ENCODE measurements at regions not wholly inside any gene's neighbourhood (a gene's known extent, or its start where the extent isn't known, plus 50 kb on each side); places are given as distances from the start of the nearest gene placed in this dataset.

DNA sequence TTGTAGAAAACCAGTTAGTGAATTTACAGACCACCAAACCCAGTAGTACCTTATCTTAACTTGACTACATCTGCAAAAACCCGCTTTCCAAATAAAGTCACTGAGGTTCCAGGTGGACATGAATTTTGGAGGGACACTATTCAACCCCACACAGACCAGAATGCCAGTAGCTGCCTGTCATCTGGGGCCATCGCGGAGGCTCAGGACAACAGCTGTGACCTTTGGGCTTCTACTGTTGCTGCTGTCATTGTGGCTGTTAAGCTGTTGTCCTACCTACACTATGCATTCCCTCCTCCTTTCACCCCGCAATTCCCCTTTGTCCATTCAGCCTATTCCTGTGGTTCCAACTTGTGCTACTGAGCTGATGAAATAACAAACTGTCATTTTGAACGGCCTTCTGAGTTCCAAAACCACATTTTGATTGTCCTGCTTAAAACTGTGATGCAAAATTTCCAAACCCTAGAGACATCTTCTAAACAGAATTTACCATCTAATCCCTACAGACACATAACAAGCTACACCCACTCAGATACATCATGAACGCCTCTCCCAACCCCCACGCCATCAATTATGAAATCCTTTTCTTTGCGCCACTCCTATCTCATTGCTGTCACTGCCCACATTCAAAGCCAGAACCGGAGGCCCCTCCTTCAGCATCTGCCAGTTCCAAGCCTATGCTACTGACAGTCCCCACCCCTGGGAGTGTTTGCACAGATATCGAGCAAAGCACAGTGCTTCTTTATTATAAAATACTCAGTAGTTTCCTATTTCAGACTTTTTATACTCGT lies 125.0 kb downstream of the C6orf118 start:
- Histone ChIP-seq H3F3A (ENCODE audit: low read depth) (no peaks in the 10 kb centered on the region), H3K4me3 (ENCODE audit: low read length, poor library complexity, severe bottlenecking) (no peak overlapping the region), H3K36me3 (ENCODE audit: insufficient read depth, low read length) (no peaks in the 10 kb centered on the region), H2AFZ (ENCODE audit: low read length) (no peak overlapping the region), H3K79me2 (ENCODE audit: insufficient read depth, low read length) (no peaks in the 10 kb centered on the region), H3K27me3 (ENCODE audit: insufficient read depth, low read length, poor library complexity, severe bottlenecking) (no peaks in the 10 kb centered on the region), H3K4me2 (ENCODE audit: low read depth, low read length, poor library complexity, severe bottlenecking) (no peak overlapping the region), H3K9me2 (replicated peaks; ENCODE audit: low read depth, low read length) (no peaks in the 10 kb centered on the region), H3K9ac (ENCODE audit: low read depth, low read length, poor library complexity, severe bottlenecking) (no peak overlapping the region), H3K4me1 (ENCODE audit: insufficient read depth, low read length, poor library complexity, severe bottlenecking) (no peaks in the 10 kb centered on the region), H3K9me3 (ENCODE audit: insufficient read depth, low read depth, low read length) (peaks cover 3% of the 10 kb centered on the region; the same call in 1 of the 2 replicates), H4K20me1 (ENCODE audit: insufficient read depth, low read length, poor library complexity, severe bottlenecking) (no peaks in the 10 kb centered on the region)
- TF ChIP-seq CTCF (conservative IDR thresholded peaks at IDR 0.05; ENCODE audit: low read length) (no peak), EZH2phosphoT487 (IDR thresholded peaks at IDR 0.05; ENCODE audit: borderline replicate concordance) (no peak)

DNA sequence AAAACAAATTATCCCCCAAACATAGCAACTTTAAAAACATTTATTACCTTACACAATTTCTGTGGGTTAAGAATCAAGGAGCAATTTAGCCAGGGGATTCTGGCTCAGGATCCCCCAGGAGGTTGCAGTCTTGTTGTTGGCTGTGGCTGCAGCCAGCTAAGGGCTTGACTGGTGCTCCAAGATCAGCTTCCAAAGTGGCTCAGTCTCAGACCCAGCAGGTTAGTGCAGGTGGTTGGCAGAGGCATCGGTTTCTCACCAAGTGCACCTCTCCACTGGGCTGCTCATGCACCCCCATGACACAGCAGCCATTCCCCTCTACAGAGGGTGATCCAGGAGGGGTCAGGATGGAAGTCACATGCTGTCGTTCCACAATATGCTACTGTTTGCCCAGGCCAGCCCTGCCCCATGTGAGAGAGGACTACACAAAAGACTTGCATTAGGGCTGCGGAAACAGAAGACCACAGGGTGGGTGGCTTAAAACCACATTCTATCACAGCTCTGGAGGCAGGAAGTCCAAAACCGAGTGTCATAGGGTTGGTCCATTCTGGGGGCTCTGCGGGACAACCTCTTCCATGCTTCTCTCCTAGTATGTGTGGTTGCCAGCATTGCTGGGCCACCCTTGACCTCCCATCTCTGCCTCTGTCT lies 125.8 kb downstream of the C6orf118 start:
- no peaks in the 10 kb centered on the region for H3K36me3 ChIP-seq (ENCODE audit: insufficient read depth, low read length)
- TF ChIP-seq EZH2phosphoT487 (IDR thresholded peaks at IDR 0.05; ENCODE audit: borderline replicate concordance) = no peak
- TF ChIP-seq CTCF (conservative IDR thresholded peaks at IDR 0.05; ENCODE audit: low read length) = no peak
- H2AFZ ChIP-seq (ENCODE audit: low read length) = no peak overlapping the region
- no peak overlapping the region for H3K4me2 ChIP-seq (ENCODE audit: low read depth, low read length, poor library complexity, severe bottlenecking)
- no peaks in the 10 kb centered on the region for H3K9me2 ChIP-seq (replicated peaks; ENCODE audit: low read depth, low read length)
- no peaks in the 10 kb centered on the region for H3K79me2 ChIP-seq (ENCODE audit: insufficient read depth, low read length)
- H4K20me1 ChIP-seq (ENCODE audit: insufficient read depth, low read length, poor library complexity, severe bottlenecking) = no peaks in the 10 kb centered on the region
- no peaks in the 10 kb centered on the region for H3K27me3 ChIP-seq (ENCODE audit: insufficient read depth, low read length, poor library complexity, severe bottlenecking)
- no peak overlapping the region for H3K4me3 ChIP-seq (ENCODE audit: low read length, poor library complexity, severe bottlenecking)
- no peaks in the 10 kb centered on the region for H3K4me1 ChIP-seq (ENCODE audit: insufficient read depth, low read length, poor library complexity, severe bottlenecking)
- peaks cover 3% of the 10 kb centered on the region; the same call in 1 of the 2 replicates for H3K9me3 ChIP-seq (ENCODE audit: insufficient read depth, low read depth, low read length)
- no peak overlapping the region for H3K9ac ChIP-seq (ENCODE audit: low read depth, low read length, poor library complexity, severe bottlenecking)
- H3F3A ChIP-seq (ENCODE audit: low read depth) = no peaks in the 10 kb centered on the region

GRCh38 chr6:165183071-165183470 lies 126.3 kb downstream of the C6orf118 start:
- H3K79me2 ChIP-seq (ENCODE audit: insufficient read depth, low read length) = no peaks in the 10 kb centered on the region
- H3K4me2 ChIP-seq (ENCODE audit: low read depth, low read length, poor library complexity, severe bottlenecking) = no peak overlapping the region
- no peaks in the 10 kb centered on the region for H3K27me3 ChIP-seq (ENCODE audit: insufficient read depth, low read length, poor library complexity, severe bottlenecking)
- no peaks in the 10 kb centered on the region for H4K20me1 ChIP-seq (ENCODE audit: insufficient read depth, low read length, poor library complexity, severe bottlenecking)
- peaks cover 3% of the 10 kb centered on the region; the same call in 1 of the 2 replicates for H3K9me3 ChIP-seq (ENCODE audit: insufficient read depth, low read depth, low read length)
- no peaks in the 10 kb centered on the region for H3K4me1 ChIP-seq (ENCODE audit: insufficient read depth, low read length, poor library complexity, severe bottlenecking)
- H2AFZ ChIP-seq (ENCODE audit: low read length) = no peak overlapping the region
- H3K9ac ChIP-seq (ENCODE audit: low read depth, low read length, poor library complexity, severe bottlenecking) = no peak overlapping the region
- no peak overlapping the region for H3K4me3 ChIP-seq (ENCODE audit: low read length, poor library complexity, severe bottlenecking)
- no peaks in the 10 kb centered on the region for H3F3A ChIP-seq (ENCODE audit: low read depth)
- H3K36me3 ChIP-seq (ENCODE audit: insufficient read depth, low read length) = no peaks in the 10 kb centered on the region
- TF ChIP-seq CTCF (conservative IDR thresholded peaks at IDR 0.05; ENCODE audit: low read length) = no peak
- no peak for TF ChIP-seq EZH2phosphoT487 (IDR thresholded peaks at IDR 0.05; ENCODE audit: borderline replicate concordance)
- H3K9me2 ChIP-seq (replicated peaks; ENCODE audit: low read depth, low read length) = no peaks in the 10 kb centered on the region
